ENCODE measurements at regions not wholly inside any gene's neighbourhood (a gene's known extent, or its start where the extent isn't known, plus 50 kb on each side); places are given as distances from the start of the nearest gene placed in this dataset.

DNA sequence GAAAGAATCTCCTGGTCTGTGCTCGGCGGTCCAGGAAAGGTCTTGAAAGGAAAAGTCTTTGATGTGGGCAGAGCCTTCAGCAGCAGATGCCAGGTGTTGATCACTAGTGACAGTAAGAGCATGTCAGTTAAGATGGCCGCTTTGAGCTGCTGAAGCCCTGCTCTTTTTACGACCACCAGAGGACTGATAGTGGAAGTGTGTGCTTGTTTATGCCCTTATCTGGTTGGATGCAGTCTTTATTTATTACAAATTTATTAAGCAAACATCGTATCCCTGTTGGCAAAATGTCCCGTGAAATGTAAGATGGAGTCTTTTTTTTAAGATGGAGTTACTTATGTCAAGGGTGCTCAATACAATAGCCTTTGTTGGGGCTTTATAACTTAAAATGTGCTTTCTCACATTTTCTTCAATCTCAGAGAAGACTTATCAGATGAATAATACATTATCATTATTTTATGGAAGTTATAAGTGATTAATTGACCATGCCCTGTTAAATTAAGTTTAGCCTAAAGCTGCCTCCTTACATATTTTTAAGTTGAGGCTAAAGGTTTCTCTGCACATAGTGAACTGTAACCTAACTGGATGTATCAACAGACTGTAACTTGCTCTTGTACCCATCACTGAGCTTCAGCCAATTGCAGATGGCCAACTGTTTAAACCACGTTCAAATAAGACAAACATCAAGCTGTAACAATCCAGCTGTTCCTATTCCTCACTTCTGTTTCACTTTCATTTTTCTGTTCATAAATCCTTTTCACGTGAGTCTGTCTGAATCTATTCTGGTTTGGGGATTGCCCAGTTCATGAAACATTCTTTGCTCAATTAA is 97.4 kb upstream of the PIK3CG start:
- Histone ChIP-seq H3K4me1 (ENCODE audit: control insufficient read depth in 2 of 2, insufficient read depth in 2 of 2, low read length in 2 of 2) (peaks cover 19% of the 10 kb centered on the region in 2 donors), H3K36me3 (replicated peaks in 1 of 2; ENCODE audit: control extremely low read depth in 1 of 2, control insufficient read depth in 1 of 2, extremely low read depth in 1 of 2, insufficient read depth in 2 of 2, low read length in 1 of 2) (no peaks in the 10 kb centered on the region), H2AFZ (ENCODE audit: insufficient read depth, low read depth, low read length, poor library complexity, severe bottlenecking) (peak overlapping the region; percentile 51), H3K4me2 (replicated peaks; ENCODE audit: low read depth, low read length, poor library complexity, severe bottlenecking) (peak overlapping the region; percentile 62), H3K9me3 (ENCODE audit: control extremely low read depth in 1 of 3, control insufficient read depth in 2 of 3, insufficient read depth in 1 of 3, low read length in 2 of 3) (no peaks in the 10 kb centered on the region), H3K27ac (ENCODE audit: low read length in 2 of 2) (peak overlapping the region; percentile 58 to 86), H3K27me3 (replicated peaks in 1 of 4; ENCODE audit: control extremely low read depth in 1 of 4, control insufficient read depth in 3 of 4, insufficient read depth in 4 of 4, low read length in 3 of 4) (no peaks in the 10 kb centered on the region), H4K20me1 (ENCODE audit: control insufficient read depth, insufficient read depth, low read length, poor library complexity, severe bottlenecking) (no peaks in the 10 kb centered on the region), H3K9ac (ENCODE audit: low read length) (peak overlapping the region; percentile 56), H3K79me2 (ENCODE audit: control insufficient read depth, insufficient read depth, low read length) (no peaks in the 10 kb centered on the region), H3K4me3 (ENCODE audit: control extremely low read depth in 1 of 5, extremely low read depth in 1 of 5, insufficient read depth in 1 of 5, low read depth in 2 of 5, low read length in 4 of 5) (peak overlapping the region in 4 of 5 experiments; percentile 5 to 55 (median 45))
- Mint-ChIP-seq H3K4me1 (peaks cover 19% of the 10 kb centered on the region), H3K9me3 (ENCODE audit: insufficient read depth) (no peaks in the 10 kb centered on the region), H3K4me3 (peak overlapping the region; percentile 75), H3K27ac (peak overlapping the region; percentile 76), H3K27me3 (no peaks in the 10 kb centered on the region)
- peak; percentile 30 for DNase-seq
- POLR2A ChIA-PET: interaction anchor here (1.4 kb wide), 1 partner anchor 107 kb away, joined by 4 read pairs; the partner anchor contains the start of gene CCDC71L
- TF ChIP-seq, protein P1, sequence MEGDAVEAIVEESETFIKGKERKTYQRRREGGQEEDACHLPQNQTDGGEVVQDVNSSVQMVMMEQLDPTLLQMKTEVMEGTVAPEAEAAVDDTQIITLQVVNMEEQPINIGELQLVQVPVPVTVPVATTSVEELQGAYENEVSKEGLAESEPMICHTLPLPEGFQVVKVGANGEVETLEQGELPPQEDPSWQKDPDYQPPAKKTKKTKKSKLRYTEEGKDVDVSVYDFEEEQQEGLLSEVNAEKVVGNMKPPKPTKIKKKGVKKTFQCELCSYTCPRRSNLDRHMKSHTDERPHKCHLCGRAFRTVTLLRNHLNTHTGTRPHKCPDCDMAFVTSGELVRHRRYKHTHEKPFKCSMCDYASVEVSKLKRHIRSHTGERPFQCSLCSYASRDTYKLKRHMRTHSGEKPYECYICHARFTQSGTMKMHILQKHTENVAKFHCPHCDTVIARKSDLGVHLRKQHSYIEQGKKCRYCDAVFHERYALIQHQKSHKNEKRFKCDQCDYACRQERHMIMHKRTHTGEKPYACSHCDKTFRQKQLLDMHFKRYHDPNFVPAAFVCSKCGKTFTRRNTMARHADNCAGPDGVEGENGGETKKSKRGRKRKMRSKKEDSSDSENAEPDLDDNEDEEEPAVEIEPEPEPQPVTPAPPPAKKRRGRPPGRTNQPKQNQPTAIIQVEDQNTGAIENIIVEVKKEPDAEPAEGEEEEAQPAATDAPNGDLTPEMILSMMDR (IDR thresholded peaks at IDR 0.05): no peak
- no peak for TF ChIP-seq EZH2 (IDR thresholded peaks at IDR 0.05; ENCODE audit: borderline replicate concordance, insufficient read depth, low read depth, low read length, poor library complexity, severe bottlenecking)
- ATAC-seq (ENCODE audit: low read depth): peak; percentile 77
- 74% methylated on average over 3 of the region's 8 CpGs for WGBS (ENCODE audit: insufficient coverage)
- intact Hi-C loops (cut with micrococcal nuclease): no loop called here
- CTCF ChIA-PET: interaction anchor here (0.6 to 1.6 kb wide), 7 partner anchors 13 to 591 kb away, joined by 3 read pairs; partner anchors contain the start of gene CCDC71L

DNA sequence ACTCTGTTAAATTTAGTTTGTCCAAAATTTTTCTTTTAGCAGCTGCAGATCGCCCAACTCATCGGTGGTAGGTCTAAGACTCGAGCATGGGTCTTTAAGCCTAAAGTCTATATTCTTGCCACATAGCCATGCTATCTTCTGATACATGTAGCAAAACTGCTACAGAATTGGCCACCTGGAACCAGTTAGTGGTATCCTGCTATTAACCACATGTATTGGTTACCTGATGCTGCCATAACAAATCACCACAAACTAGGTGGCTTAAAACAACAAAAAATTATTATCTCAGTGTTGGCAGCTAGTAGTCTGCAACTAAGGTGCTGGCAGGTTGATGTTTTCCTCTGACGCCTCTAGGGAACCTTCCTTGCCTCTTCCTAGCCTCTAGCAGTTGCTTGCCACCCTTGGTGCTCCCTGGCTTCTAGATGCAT is 96.7 kb upstream of the PIK3CG start:
- CTCF ChIA-PET: interaction anchor here (0.6 to 1.6 kb wide), 7 partner anchors 13 to 592 kb away, joined by 3 read pairs; partner anchors contain the start of gene CCDC71L
- intact Hi-C loops (cut with micrococcal nuclease): no loop called here

More for the DNA sequence above, 96.7 kb upstream of the PIK3CG start:
- Histone ChIP-seq H3K79me2 (ENCODE audit: control insufficient read depth, insufficient read depth, low read length) (no peaks in the 10 kb centered on the region), H3K9me3 (ENCODE audit: control extremely low read depth in 1 of 3, control insufficient read depth in 2 of 3, insufficient read depth in 1 of 3, low read length in 2 of 3) (no peaks in the 10 kb centered on the region), H3K27ac (ENCODE audit: low read length in 2 of 2) (peak overlapping the region; percentile 58 to 86), H3K36me3 (replicated peaks in 1 of 2; ENCODE audit: control extremely low read depth in 1 of 2, control insufficient read depth in 1 of 2, extremely low read depth in 1 of 2, insufficient read depth in 2 of 2, low read length in 1 of 2) (no peaks in the 10 kb centered on the region), H3K4me3 (ENCODE audit: control extremely low read depth in 1 of 5, extremely low read depth in 1 of 5, insufficient read depth in 1 of 5, low read depth in 2 of 5, low read length in 4 of 5) (peak overlapping the region in 4 of 5 experiments; percentile 5 to 55 (median 45)), H2AFZ (ENCODE audit: insufficient read depth, low read depth, low read length, poor library complexity, severe bottlenecking) (peak overlapping the region; percentile 51), H3K4me1 (ENCODE audit: control insufficient read depth in 2 of 2, insufficient read depth in 2 of 2, low read length in 2 of 2) (peaks cover 19% of the 10 kb centered on the region in 2 donors), H3K27me3 (replicated peaks in 1 of 4; ENCODE audit: control extremely low read depth in 1 of 4, control insufficient read depth in 3 of 4, insufficient read depth in 4 of 4, low read length in 3 of 4) (no peaks in the 10 kb centered on the region), H3K4me2 (replicated peaks; ENCODE audit: low read depth, low read length, poor library complexity, severe bottlenecking) (peak overlapping the region; percentile 62), H4K20me1 (ENCODE audit: control insufficient read depth, insufficient read depth, low read length, poor library complexity, severe bottlenecking) (no peaks in the 10 kb centered on the region), H3K9ac (ENCODE audit: low read length) (peak overlapping the region; percentile 56)
- peak; percentile 69 for ATAC-seq (ENCODE audit: low read depth)
- Mint-ChIP-seq H3K27me3 (peaks cover 3% of the 10 kb centered on the region), H3K27ac (peak overlapping the region; percentile 76), H3K9me3 (ENCODE audit: insufficient read depth) (no peaks in the 10 kb centered on the region), H3K4me1 (peaks cover 19% of the 10 kb centered on the region), H3K4me3 (peak overlapping the region; percentile 75)
- POLR2A ChIA-PET: interaction anchor here (1.4 kb wide), 1 partner anchor 108 kb away, joined by 4 read pairs; the partner anchor contains the start of gene CCDC71L
- TF ChIP-seq, protein P1 (IDR thresholded peaks at IDR 0.05): no peak
- TF ChIP-seq EZH2 (IDR thresholded peaks at IDR 0.05; ENCODE audit: borderline replicate concordance, insufficient read depth, low read depth, low read length, poor library complexity, severe bottlenecking): no peak
- WGBS (ENCODE audit: insufficient coverage): 36% methylated on average over 4 of the region's 4 CpGs
- DNase-seq: peak; percentile 79
